Trophoblast cell (in vitro differentiated cells and primary cell): ENCODE measurements at regions not wholly inside any gene's neighbourhood (a gene's known extent, or its start where the extent isn't known, plus 50 kb on each side); places are given as distances from the start of the nearest gene placed in this dataset.

Experiments used
- DNase-seq, 2 donors: peaks; one replicate each; pipeline ENCODE4 v3.0.0-alpha.2; 2016
- H2AFZ ChIP-seq: 2 replicates; pipeline ENCODE4 v1.6.1; 2013; ENCODE audit warnings: low read length, moderate library complexity, mild to moderate bottlenecking; ENCODE audit not compliant: insufficient read depth, poor library complexity
- H2AK5ac ChIP-seq: 2 replicates; pipeline ENCODE4 v1.6.1; 2013; ENCODE audit warnings: mild to moderate bottlenecking, low read length
- H2BK120ac ChIP-seq: 2 replicates; pipeline ENCODE4 v1.6.1; 2013; ENCODE audit warnings: low read length, mild to moderate bottlenecking, moderate library complexity; ENCODE audit not compliant: insufficient read depth, poor library complexity
- H2BK12ac ChIP-seq: 2 replicates; pipeline ENCODE4 v1.6.1; 2013; ENCODE audit warnings: mild to moderate bottlenecking, low read length, moderate library complexity
- H2BK5ac ChIP-seq: 2 replicates; pipeline ENCODE4 v1.6.1; 2013; ENCODE audit warnings: low read length, low read depth, moderate library complexity, mild to moderate bottlenecking; ENCODE audit not compliant: poor library complexity
- H3K14ac ChIP-seq: 2 replicates; pipeline ENCODE4 v1.6.1; 2013; ENCODE audit warnings: mild to moderate bottlenecking, low read length
- H3K18ac ChIP-seq: 2 replicates; pipeline ENCODE4 v1.6.1; 2013; ENCODE audit warnings: mild to moderate bottlenecking, low read length
- H3K23ac ChIP-seq: 2 replicates; pipeline ENCODE4 v1.6.1; 2013; ENCODE audit warnings: low read length
- H3K27ac ChIP-seq: 2 replicates; pipeline ENCODE4 v1.5.1; 2013; ENCODE audit warnings: low read depth, mild to moderate bottlenecking, inconsistent platforms, low read length, moderate library complexity
- H3K27me3 ChIP-seq: 2 replicates; pipeline ENCODE4 v1.6.1; 2013; ENCODE audit warnings: inconsistent platforms, mild to moderate bottlenecking, low read length, moderate library complexity; ENCODE audit not compliant: insufficient read depth
- H3K36me3 ChIP-seq, 2 experiments: 1 replicate in 1 of 2; 2 replicates in 1 of 2; pipeline ENCODE4 v1.6.1; 2013; ENCODE audit warnings: low read length in 2 of 2, mild to moderate bottlenecking in 2 of 2, moderate library complexity in 1 of 2; ENCODE audit not compliant: insufficient read depth in 2 of 2, control insufficient read depth in 1 of 2
- H3K4ac ChIP-seq: 2 replicates; pipeline ENCODE4 v1.6.1; 2013; ENCODE audit warnings: low read depth, mild to moderate bottlenecking, low read length, moderate library complexity
- H3K4me1 ChIP-seq, 2 experiments: 1 replicate in 1 of 2; 2 replicates in 1 of 2; pipeline ENCODE4 v1.6.1; 2013; ENCODE audit warnings: low read length in 2 of 2, mild to moderate bottlenecking in 2 of 2, moderate library complexity in 1 of 2; ENCODE audit not compliant: insufficient read depth in 2 of 2, control insufficient read depth in 1 of 2
- H3K4me2 ChIP-seq: 2 replicates; pipeline ENCODE4 v1.6.1; 2013; ENCODE audit warnings: inconsistent platforms, mild to moderate bottlenecking, low read length, moderate library complexity
- H3K4me3 ChIP-seq: 2 replicates; pipeline ENCODE4 v1.5.1; 2013; ENCODE audit warnings: mild to moderate bottlenecking, low read depth, low read length, inconsistent platforms
- H3K79me1 ChIP-seq: one replicate; pipeline ENCODE4 v1.6.1; 2013; ENCODE audit warnings: low read length
- H3K79me2 ChIP-seq: 2 replicates; pipeline ENCODE4 v1.6.1; 2013; ENCODE audit warnings: low read length, mild to moderate bottlenecking; ENCODE audit not compliant: control insufficient read depth, insufficient read depth, poor library complexity
- H3K9ac ChIP-seq: 2 replicates; pipeline ENCODE4 v1.6.1; 2013; ENCODE audit warnings: mild to moderate bottlenecking, low read length
- H3K9me3 ChIP-seq: 2 replicates; pipeline ENCODE4 v1.6.1; 2013; ENCODE audit warnings: low read depth, mild to moderate bottlenecking, control low read depth, inconsistent platforms, low read length; ENCODE audit not compliant: insufficient read depth
- H4K12ac ChIP-seq: 2 replicates; pipeline ENCODE4 v1.6.1; 2013; ENCODE audit warnings: low read depth, mild to moderate bottlenecking, low read length, moderate library complexity
- H4K8ac ChIP-seq: 2 replicates; pipeline ENCODE4 v1.6.1; 2013; ENCODE audit warnings: low read depth, mild to moderate bottlenecking, low read length, moderate library complexity
- H4K91ac ChIP-seq: one replicate; pipeline ENCODE4 v1.6.1; 2013; ENCODE audit warnings: low read depth, mild to moderate bottlenecking, low read length, moderate library complexity
- WGBS: extraction: QIAGEN DNeasy Blood & Tissue Kit; methylation state at CpG from one replicate; pipeline ENCODE4 v1.1.7; 2013; ENCODE audit warnings: missing lambda C conversion rate; ENCODE audit not compliant: insufficient read length, insufficient coverage; ENCODE audit errors: extremely low coverage; 5-methylcytosine and 5-hydroxymethylcytosine counted together

DNA sequence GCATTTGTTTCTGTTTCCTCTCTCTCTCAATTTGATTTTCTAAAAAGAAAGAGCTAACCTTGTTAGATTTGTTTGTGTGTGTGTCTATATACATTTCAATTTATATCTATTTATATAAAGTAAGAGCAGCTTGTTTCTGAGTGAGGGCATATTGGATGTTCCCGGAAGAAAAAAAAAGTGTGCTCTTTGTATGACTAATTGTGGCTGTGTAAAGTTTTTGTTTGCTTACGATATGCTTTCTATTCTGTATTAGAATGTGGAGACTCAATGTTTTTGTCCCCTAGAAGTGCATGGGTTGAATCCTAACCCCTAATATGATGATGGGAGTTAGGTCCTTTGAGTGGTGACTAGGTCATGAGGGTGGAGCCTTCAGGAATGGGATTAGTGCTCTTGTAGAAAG lies 66.6 kb upstream of the C1QTNF9B start:
- Histone ChIP-seq H3K14ac (no peak overlapping the region), H2AFZ (no peak overlapping the region), H3K18ac (no peak overlapping the region), H3K4ac (no peak overlapping the region), H3K9ac (no peak overlapping the region), H3K9me3 (no peaks in the 10 kb centered on the region), H3K4me1 (no peaks in the 10 kb centered on the region), H2BK12ac (no peak overlapping the region), H2AK5ac (no peak overlapping the region), H3K36me3 (no peaks in the 10 kb centered on the region), H4K91ac (no peak overlapping the region), H2BK120ac (no peak overlapping the region), H3K27me3 (no peaks in the 10 kb centered on the region), H4K12ac (no peak overlapping the region), H3K79me2 (no peaks in the 10 kb centered on the region), H4K8ac (no peak overlapping the region), H3K23ac (no peak overlapping the region), H3K4me3 (no peak overlapping the region), H3K4me2 (no peak overlapping the region), H2BK5ac (no peak overlapping the region), H3K27ac (no peak overlapping the region), H3K79me1 (no peaks in the 10 kb centered on the region)
- WGBS = no CpG with 5 or more reads among the region's 2 CpGs
- no peak for DNase-seq

DNA sequence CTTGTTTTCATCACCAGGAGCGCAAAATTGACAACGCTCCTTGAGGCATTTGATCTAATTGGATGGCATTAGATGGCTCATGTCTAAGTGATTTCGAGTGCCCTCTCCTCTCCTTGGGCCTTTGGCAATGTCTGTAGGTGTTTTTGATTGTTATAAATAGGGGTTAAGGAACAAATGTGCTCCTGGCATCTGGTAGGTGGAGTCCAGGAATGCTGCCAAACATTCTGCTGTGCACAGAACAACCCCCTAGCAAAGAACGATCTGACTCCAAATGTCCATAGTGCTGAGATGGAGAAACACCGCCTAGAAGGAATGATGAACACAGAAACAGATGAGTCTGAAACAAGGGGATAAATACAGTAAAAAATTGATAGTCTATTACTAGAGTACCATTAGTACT lies 68.0 kb upstream of the C1QTNF9B start:
- Histone ChIP-seq H3K4ac (no peak overlapping the region), H3K18ac (no peak overlapping the region), H3K36me3 (no peaks in the 10 kb centered on the region), H3K27ac (no peak overlapping the region), H2AFZ (no peak overlapping the region), H2BK120ac (no peak overlapping the region), H3K4me2 (no peak overlapping the region), H3K9ac (no peak overlapping the region), H3K79me1 (no peaks in the 10 kb centered on the region), H3K79me2 (no peaks in the 10 kb centered on the region), H2BK5ac (no peak overlapping the region), H4K12ac (no peak overlapping the region), H3K23ac (no peak overlapping the region), H4K91ac (no peak overlapping the region), H4K8ac (no peak overlapping the region), H2AK5ac (no peak overlapping the region), H3K4me3 (no peak overlapping the region), H2BK12ac (no peak overlapping the region), H3K14ac (no peak overlapping the region), H3K4me1 (no peaks in the 10 kb centered on the region), H3K9me3 (no peaks in the 10 kb centered on the region), H3K27me3 (no peaks in the 10 kb centered on the region)
- DNase-seq = no peak
- no CpG with 5 or more reads among the region's 5 CpGs for WGBS

DNA sequence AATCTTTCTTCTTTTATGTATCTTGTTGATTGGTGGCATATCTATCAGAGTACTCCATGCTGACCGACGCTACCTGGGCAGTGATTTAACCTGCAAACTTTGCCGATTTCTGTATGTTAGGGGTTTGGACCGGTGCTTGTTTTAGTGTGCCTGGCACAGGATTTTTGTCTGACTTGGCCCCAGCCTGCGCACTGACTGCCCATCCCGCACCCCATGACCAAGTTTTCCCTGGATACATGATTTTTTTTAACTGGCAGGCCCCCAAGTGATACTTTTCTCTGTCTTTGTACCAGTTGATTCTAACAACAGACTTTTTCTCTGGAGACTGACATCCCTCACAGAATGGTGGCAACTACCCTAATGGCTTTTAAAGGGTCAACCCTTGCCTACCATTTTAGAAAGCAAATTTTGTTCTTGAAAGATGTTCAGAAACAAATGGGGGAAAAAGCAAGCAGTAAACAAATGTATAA lies 69.0 kb upstream of the C1QTNF9B start:
- no peaks in the 10 kb centered on the region for H3K9me3 ChIP-seq
- H3K4me1 ChIP-seq = no peaks in the 10 kb centered on the region
- no peak for DNase-seq
- no peak overlapping the region for H2BK5ac ChIP-seq
- no peaks in the 10 kb centered on the region for H3K36me3 ChIP-seq
- no peaks in the 10 kb centered on the region for H3K79me1 ChIP-seq
- H3K14ac ChIP-seq = no peak overlapping the region
- no peak overlapping the region for H2AK5ac ChIP-seq
- H3K27me3 ChIP-seq = no peaks in the 10 kb centered on the region
- no peak overlapping the region for H4K12ac ChIP-seq
- H3K79me2 ChIP-seq = no peaks in the 10 kb centered on the region
- H2BK120ac ChIP-seq = no peak overlapping the region
- no peak overlapping the region for H3K4me3 ChIP-seq
- no peak overlapping the region for H3K9ac ChIP-seq
- no peak overlapping the region for H3K23ac ChIP-seq
- no peak overlapping the region for H2AFZ ChIP-seq
- H3K4ac ChIP-seq = no peak overlapping the region
- H4K91ac ChIP-seq = no peak overlapping the region
- no peak overlapping the region for H4K8ac ChIP-seq
- no peak overlapping the region for H2BK12ac ChIP-seq
- no peak overlapping the region for H3K4me2 ChIP-seq
- H3K27ac ChIP-seq = no peak overlapping the region
- WGBS = no CpG with 5 or more reads among the region's 6 CpGs
- no peak overlapping the region for H3K18ac ChIP-seq

DNA sequence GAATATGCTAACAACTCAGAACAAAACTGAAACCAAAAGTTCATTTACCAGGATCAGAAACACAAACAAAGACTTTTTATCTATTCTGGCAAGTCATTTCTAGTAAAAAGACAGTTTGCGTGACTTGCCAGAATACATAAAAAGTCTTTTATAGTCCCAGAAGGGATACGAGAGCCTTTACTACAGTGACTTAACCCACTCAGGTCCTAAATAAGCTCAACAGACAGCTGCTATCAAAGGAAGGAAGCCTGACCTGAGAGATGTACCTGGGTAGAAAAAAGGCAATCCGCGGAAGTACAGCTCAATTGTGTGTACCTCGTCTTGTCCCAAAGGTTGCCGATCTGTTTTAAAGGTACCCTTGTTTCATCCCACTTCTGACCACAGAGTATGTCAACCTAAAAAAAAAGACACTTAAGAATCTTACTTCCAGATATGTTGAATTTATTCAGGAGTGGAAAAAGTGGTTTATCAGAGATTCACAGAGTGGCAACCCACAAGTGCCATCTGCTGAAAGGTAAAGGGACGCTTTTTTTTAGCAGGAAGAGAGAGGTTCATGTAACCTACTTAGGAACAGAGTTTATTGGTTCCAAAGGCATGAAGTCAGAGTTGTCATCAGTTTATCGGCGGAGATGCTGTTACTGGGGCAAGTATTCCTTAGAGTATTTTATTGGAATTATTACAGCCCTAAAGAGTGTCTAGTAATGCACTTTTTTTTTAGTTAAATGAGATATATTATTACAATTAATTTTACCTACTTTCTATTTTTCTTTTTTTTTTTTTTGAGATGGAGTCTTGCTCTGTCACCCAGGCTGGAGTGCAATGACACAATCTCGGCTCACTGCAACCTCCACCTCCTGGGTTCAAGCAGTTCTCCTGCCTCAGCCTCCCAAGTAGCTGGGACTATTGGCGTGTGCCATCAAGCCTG lies 69.7 kb upstream of the C1QTNF9B start:
- H3K79me2 ChIP-seq = no peaks in the 10 kb centered on the region
- no peak for DNase-seq
- H4K91ac ChIP-seq = no peak overlapping the region
- no peak overlapping the region for H2BK5ac ChIP-seq
- no peak overlapping the region for H3K23ac ChIP-seq
- H2AFZ ChIP-seq = no peak overlapping the region
- H2BK120ac ChIP-seq = no peak overlapping the region
- H3K4me1 ChIP-seq = no peaks in the 10 kb centered on the region
- no peaks in the 10 kb centered on the region for H3K36me3 ChIP-seq
- H3K79me1 ChIP-seq = no peaks in the 10 kb centered on the region
- H4K8ac ChIP-seq = no peak overlapping the region
- H4K12ac ChIP-seq = no peak overlapping the region
- H3K4me2 ChIP-seq = no peak overlapping the region
- no peaks in the 10 kb centered on the region for H3K27me3 ChIP-seq
- no CpG with 5 or more reads among the region's 11 CpGs for WGBS
- no peak overlapping the region for H3K4me3 ChIP-seq
- no peak overlapping the region for H3K18ac ChIP-seq
- H3K4ac ChIP-seq = no peak overlapping the region
- H3K9ac ChIP-seq = no peak overlapping the region
- no peak overlapping the region for H3K27ac ChIP-seq
- H3K9me3 ChIP-seq = no peaks in the 10 kb centered on the region
- no peak overlapping the region for H3K14ac ChIP-seq
- H2AK5ac ChIP-seq = no peak overlapping the region
- H2BK12ac ChIP-seq = no peak overlapping the region
